Spleen (tissue), 11 donors: ENCODE measurements at regions not wholly inside any gene's neighbourhood (a gene's known extent, or its start where the extent isn't known, plus 50 kb on each side); places are given as distances from the start of the nearest gene placed in this dataset.

Experiments used
- DNase-seq: peaks from one replicate; pipeline ENCODE4 v3.0.0-alpha.2; 2020
- H3K27ac ChIP-seq, 8 donors: fragments of 200-600 bp; sonication (generic) in 7 of 8; 1 replicate in 4 of 8; 2 replicates in 4 of 8; pipeline versions ENCODE4 v1.5.0 to v1.8.0; 2016 to 2021; ENCODE audit warnings: inconsistent platforms in 4 of 8, mild to moderate bottlenecking in 4 of 8, moderate library complexity in 1 of 8
- H3K27me3 ChIP-seq, 7 donors: fragments of 200-600 bp; sonication (generic) in 6 of 7; replicated peaks in 1 of 7; 1 replicate in 4 of 7; 2 replicates in 3 of 7; pipeline versions ENCODE4 v1.5.0 to v1.8.0; 2016 to 2021; ENCODE audit warnings: inconsistent platforms in 3 of 7, mild to moderate bottlenecking in 1 of 7
- H3K36me3 ChIP-seq, 6 donors: fragments of 200-600 bp; sonication (generic) in 5 of 6; 1 replicate in 4 of 6; 2 replicates in 2 of 6; pipeline versions ENCODE4 v1.5.0 to v1.8.0; 2016 to 2021; ENCODE audit warnings: inconsistent platforms in 2 of 6
- H3K4me1 ChIP-seq, 6 donors: fragments of 200-600 bp; sonication (generic) in 5 of 6; 1 replicate in 3 of 6; 2 replicates in 3 of 6; pipeline versions ENCODE4 v1.5.0 to v1.8.0; 2016 to 2021; ENCODE audit warnings: inconsistent platforms in 3 of 6
- H3K4me3 ChIP-seq, 8 donors: fragments of 200-600 bp; sonication (generic) in 7 of 8; 1 replicate in 4 of 8; 2 replicates in 4 of 8; pipeline versions ENCODE4 v1.5.0 to v1.8.0; 2016 to 2021; ENCODE audit warnings: inconsistent platforms in 4 of 8, mild to moderate bottlenecking in 4 of 8, moderate library complexity in 2 of 8
- H3K9me3 ChIP-seq, 8 donors: fragments of 200-600 bp; sonication (generic) in 7 of 8; 1 replicate in 4 of 8; 2 replicates in 4 of 8; pipeline versions ENCODE4 v1.5.0 to v1.8.0; 2016 to 2021; ENCODE audit warnings: inconsistent platforms in 4 of 8
- POLR2A ChIP-seq, 3 donors: fragments of 450-650 bp; IDR thresholded peaks; one replicate each; pipeline ENCODE4 v1.5.1; 2017; ENCODE audit warnings: antibody characterized with exemption in 3 of 3, mild to moderate bottlenecking in 1 of 3
- POLR2AphosphoS5 ChIP-seq, 3 donors: sonication (generic); formaldehyde crosslinking; IDR thresholded peaks; one replicate each; pipeline ENCODE4 v1.5.1; 2017; ENCODE audit warnings: antibody characterized with exemption in 3 of 3
- WGBS, 5 donors: extraction: QIAGEN DNeasy Blood & Tissue Kit in 3 of 5; methylation state at CpG; one replicate each; pipeline versions ENCODE4 v1.1.5 to v1.1.7; 2013 to 2018; 5-methylcytosine and 5-hydroxymethylcytosine counted together
- intact Hi-C: fragments of 100-400 bp; cut with DNase I; formaldehyde crosslinking; loops from one replicate; pipeline ENCODE4 v1.15.0; 2023; ENCODE audit warnings: low total_unique reads
- TF ChIP-seq, protein P1 (sequence below), 11 experiments: fragments of 200-600 bp in 7 of 11; fragments of 450-650 bp in 4 of 11; sonication (generic) in 4 of 11; IDR thresholded peaks in 8 of 11; conservative IDR thresholded peaks in 3 of 11; 1 replicate in 7 of 11; 2 replicates in 4 of 11; pipeline versions ENCODE4 v1.4.0 to v1.8.0; 2016 to 2021; ENCODE audit warnings: antibody characterized with exemption in 11 of 11, inconsistent platforms in 4 of 11, mild to moderate bottlenecking in 1 of 11
- donor health status: healthy with polysubstance abuse.
- donor health status: DM: no; HTN: no; CAD: no; lungs with moderate emphysema.
- donor health status: DM: no; HTN: no; CAD: no.
- donor health status: Bipolar disorder and iron deficiency.
- donor health status: healthy.
- donor health status: DM: no; HTN: no; CAD: no.
- donor health status: DM: yes; HTN: yes; CAD: no.

DNA sequence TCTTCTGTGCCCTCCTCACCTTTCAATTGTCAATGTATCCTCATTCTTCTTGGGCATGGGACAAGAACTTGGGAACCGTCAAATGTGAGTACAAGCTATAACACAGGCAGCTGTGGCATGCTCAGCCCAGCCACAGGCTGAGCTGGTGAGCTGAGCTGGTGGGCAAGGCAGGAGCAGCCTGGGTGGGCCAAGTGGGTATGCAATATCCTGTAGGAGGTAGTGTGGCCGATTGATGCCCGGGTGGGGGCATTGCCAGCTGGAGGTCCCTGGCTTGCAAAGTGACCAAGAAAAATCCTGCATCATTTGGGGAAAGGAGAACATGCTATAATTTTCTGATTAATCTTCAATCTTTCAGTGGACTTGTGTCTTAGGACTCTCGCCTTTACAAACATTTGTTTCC is 507.2 kb upstream of the SLC10A2 start:
- no peak for TF ChIP-seq POLR2A (IDR thresholded peaks at IDR 0.05)
- TF ChIP-seq POLR2AphosphoS5 (IDR thresholded peaks at IDR 0.05) = no peak

DNA sequence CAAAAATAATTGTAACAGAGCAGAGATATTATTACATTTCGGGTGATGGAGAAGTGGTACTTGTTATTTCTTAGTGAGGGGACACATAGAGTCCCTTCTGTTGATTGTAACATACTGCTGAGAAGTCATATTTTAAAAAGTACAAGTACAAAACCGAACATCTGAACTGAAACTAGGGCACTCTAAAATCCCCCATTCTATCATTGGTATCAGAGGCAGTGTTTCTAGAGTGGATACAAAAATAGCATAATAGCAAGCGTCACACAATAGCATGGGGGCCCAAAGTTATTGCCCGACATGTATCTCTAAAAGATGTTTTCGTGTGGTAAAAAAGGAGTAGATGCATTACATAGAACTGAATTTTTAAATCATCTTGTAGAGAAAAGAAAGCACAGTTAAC is 502.1 kb upstream of the SLC10A2 start:
- 76 to 87% (median 77%) methylated on average over 5 of the region's 5 CpGs for WGBS, 5 donors

More for the DNA sequence above, 507.2 kb upstream of the SLC10A2 start:
- Histone ChIP-seq H3K4me1 (no peaks in the 10 kb centered on the region), H3K36me3 (no peaks in the 10 kb centered on the region), H3K9me3 (peaks cover 0 to 31% (median 18%) of the 10 kb centered on the region in 8 donors), H3K27me3 (no peaks in the 10 kb centered on the region), H3K27ac (no peak overlapping the region), H3K4me3 (no peak overlapping the region)
- intact Hi-C loops = no loop called here
- 81 to 95% (median 86%) methylated on average over 4 of the region's 4 CpGs for WGBS, 5 donors
- no peak for DNase-seq

DNA sequence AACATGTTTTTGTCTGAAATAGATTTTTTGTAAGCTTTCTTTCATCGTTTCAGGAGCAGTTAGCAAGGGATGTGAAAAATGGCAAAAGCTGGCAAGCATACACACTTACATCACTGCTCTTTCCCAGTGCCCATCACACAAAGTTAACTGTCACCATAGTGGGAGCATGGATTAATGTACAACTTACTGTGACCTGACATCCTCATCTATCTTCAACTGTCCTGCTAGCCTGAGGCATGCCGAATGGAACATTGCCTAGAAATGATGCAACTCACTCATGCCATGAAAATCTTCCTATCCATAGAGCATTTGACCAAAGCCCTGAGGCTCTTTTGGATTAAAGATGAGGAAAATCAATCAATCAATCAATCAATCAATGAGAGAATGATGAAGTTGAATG is 491.7 kb upstream of the SLC10A2 start:
- H3K36me3 ChIP-seq = no peaks in the 10 kb centered on the region
- no peaks in the 10 kb centered on the region for H3K4me1 ChIP-seq
- no peak overlapping the region for H3K4me3 ChIP-seq
- no peak for TF ChIP-seq POLR2A (IDR thresholded peaks at IDR 0.05)
- peaks cover 0 to 30% (median 0%) of the 10 kb centered on the region in 8 donors for H3K9me3 ChIP-seq
- no peak for DNase-seq
- 63 to 85% (median 81%) methylated on average over 2 of the region's 2 CpGs for WGBS, 5 donors
- no peak overlapping the region for H3K27ac ChIP-seq
- H3K27me3 ChIP-seq = no peaks in the 10 kb centered on the region
- intact Hi-C loops = no loop called here

More for the DNA sequence above, 502.1 kb upstream of the SLC10A2 start:
- Histone ChIP-seq H3K27me3 (no peaks in the 10 kb centered on the region), H3K4me3 (no peak overlapping the region), H3K27ac (no peak overlapping the region), H3K4me1 (no peaks in the 10 kb centered on the region), H3K36me3 (no peaks in the 10 kb centered on the region), H3K9me3 (peaks cover 0 to 12% (median 5%) of the 10 kb centered on the region in 8 donors)
- TF ChIP-seq, protein P1, sequence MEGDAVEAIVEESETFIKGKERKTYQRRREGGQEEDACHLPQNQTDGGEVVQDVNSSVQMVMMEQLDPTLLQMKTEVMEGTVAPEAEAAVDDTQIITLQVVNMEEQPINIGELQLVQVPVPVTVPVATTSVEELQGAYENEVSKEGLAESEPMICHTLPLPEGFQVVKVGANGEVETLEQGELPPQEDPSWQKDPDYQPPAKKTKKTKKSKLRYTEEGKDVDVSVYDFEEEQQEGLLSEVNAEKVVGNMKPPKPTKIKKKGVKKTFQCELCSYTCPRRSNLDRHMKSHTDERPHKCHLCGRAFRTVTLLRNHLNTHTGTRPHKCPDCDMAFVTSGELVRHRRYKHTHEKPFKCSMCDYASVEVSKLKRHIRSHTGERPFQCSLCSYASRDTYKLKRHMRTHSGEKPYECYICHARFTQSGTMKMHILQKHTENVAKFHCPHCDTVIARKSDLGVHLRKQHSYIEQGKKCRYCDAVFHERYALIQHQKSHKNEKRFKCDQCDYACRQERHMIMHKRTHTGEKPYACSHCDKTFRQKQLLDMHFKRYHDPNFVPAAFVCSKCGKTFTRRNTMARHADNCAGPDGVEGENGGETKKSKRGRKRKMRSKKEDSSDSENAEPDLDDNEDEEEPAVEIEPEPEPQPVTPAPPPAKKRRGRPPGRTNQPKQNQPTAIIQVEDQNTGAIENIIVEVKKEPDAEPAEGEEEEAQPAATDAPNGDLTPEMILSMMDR (IDR thresholded peaks at IDR 0.05 in 8 of 11, conservative IDR thresholded peaks at IDR 0.05 in 3 of 11) = no peak
- no peak for TF ChIP-seq POLR2AphosphoS5 (IDR thresholded peaks at IDR 0.05)
- TF ChIP-seq POLR2A (IDR thresholded peaks at IDR 0.05) = no peak
- intact Hi-C loops = no loop called here
- no peak for DNase-seq

DNA sequence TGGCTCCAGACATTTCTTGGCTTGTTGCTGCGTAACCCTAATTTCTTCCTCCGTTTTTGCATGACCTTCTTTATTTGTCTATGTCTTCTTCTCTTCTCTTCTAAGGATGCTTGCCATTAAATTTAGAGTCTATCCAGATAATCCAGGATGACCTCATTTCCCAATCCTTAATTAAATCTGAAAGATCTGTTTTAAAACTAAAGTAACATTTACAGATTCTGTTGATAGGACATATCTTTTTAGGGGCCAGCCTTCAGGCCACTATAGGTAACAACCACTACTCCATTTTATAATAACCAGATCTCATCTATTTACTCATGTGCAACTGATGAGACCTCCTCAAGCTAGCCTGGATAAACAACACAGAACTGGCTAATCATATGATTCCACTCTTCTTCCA is 490.5 kb upstream of the SLC10A2 start:
- H3K36me3 ChIP-seq = no peaks in the 10 kb centered on the region
- peaks cover 0 to 22% (median 0%) of the 10 kb centered on the region in 8 donors for H3K9me3 ChIP-seq
- TF ChIP-seq, protein P1 (IDR thresholded peaks at IDR 0.05 in 8 of 11, conservative IDR thresholded peaks at IDR 0.05 in 3 of 11) = no peak
- TF ChIP-seq POLR2A (IDR thresholded peaks at IDR 0.05) = no peak
- TF ChIP-seq POLR2AphosphoS5 (IDR thresholded peaks at IDR 0.05) = no peak
- intact Hi-C loops = no loop called here
- no peak for DNase-seq
- no peak overlapping the region for H3K4me3 ChIP-seq
- no peaks in the 10 kb centered on the region for H3K27me3 ChIP-seq
- no peaks in the 10 kb centered on the region for H3K4me1 ChIP-seq
- 86 to 97% (median 94%) methylated on average over 2 of the region's 2 CpGs for WGBS, 5 donors
- no peak overlapping the region for H3K27ac ChIP-seq

DNA sequence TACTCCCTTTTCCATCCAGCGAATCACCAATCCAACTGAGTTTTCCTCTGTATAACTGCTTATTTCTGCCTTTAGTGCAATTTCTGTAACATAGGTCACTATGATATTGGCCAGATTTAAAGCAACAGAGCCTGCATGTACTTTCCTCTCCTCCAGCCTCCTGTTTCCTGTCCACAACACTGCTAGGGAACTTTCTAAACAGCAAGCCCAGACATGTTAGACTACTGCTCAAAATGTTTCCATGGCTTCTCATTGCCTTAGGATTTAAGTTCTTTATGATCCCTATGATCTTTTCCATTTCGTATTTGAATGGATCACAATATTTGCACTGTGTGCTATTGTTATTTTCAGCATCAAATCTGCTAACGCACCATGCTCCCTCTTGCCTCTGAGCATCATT is 481.7 kb upstream of the SLC10A2 start:
- WGBS, 5 donors = 53 to 63% (median 60%) methylated on average over 3 of the region's 3 CpGs
- H3K9me3 ChIP-seq = peaks cover 0 to 49% (median 33%) of the 10 kb centered on the region in 8 donors
- no peak overlapping the region for H3K4me3 ChIP-seq
- no peaks in the 10 kb centered on the region for H3K4me1 ChIP-seq
- TF ChIP-seq, protein P1 (IDR thresholded peaks at IDR 0.05 in 8 of 11, conservative IDR thresholded peaks at IDR 0.05 in 3 of 11) = no peak
- TF ChIP-seq POLR2AphosphoS5 (IDR thresholded peaks at IDR 0.05) (no peak), POLR2A (IDR thresholded peaks at IDR 0.05) (no peak)
- intact Hi-C loops = no loop called here
- no peaks in the 10 kb centered on the region for H3K27me3 ChIP-seq
- no peak for DNase-seq
- no peak overlapping the region for H3K27ac ChIP-seq
- H3K36me3 ChIP-seq = no peaks in the 10 kb centered on the region
